ENCODE measurements at regions not wholly inside any gene's neighbourhood (a gene's known extent, or its start where the extent isn't known, plus 50 kb on each side); places are given as distances from the start of the nearest gene placed in this dataset.

DNA sequence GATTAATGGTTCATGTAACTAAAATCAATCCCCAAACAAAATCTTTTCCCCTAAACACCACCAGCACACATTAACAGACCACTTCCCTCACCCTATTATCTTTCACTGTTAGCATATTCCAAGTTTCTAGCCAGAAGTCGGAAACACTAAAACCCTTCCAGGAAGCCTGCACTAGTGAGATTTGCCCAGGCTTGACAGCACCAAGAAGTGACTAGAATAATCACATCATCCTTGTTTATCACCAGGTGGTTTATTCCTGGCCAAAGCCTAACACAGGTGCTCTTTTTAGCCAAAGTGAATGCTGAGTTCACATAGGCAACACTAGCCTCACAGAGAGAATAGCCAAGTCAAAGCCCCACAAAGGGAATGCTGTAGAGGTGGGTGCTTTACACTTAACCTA is 221.2 kb upstream of the HNRNPA3 start:
- TF ChIP-seq, protein P1, sequence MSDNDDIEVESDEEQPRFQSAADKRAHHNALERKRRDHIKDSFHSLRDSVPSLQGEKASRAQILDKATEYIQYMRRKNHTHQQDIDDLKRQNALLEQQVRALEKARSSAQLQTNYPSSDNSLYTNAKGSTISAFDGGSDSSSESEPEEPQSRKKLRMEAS (CRISPR knock-in tag; IDR thresholded peaks at IDR 0.05): no peak
- no peak for TF ChIP-seq NR2C2 (CRISPR knock-in tag; IDR thresholded peaks at IDR 0.05)
- TF ChIP-seq IRF2 (CRISPR knock-in tag; IDR thresholded peaks at IDR 0.05; ENCODE audit: borderline replicate concordance, low read depth): no peak
- TF ChIP-seq, protein P2, sequence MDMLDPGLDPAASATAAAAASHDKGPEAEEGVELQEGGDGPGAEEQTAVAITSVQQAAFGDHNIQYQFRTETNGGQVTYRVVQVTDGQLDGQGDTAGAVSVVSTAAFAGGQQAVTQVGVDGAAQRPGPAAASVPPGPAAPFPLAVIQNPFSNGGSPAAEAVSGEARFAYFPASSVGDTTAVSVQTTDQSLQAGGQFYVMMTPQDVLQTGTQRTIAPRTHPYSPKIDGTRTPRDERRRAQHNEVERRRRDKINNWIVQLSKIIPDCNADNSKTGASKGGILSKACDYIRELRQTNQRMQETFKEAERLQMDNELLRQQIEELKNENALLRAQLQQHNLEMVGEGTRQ (CRISPR knock-in tag; IDR thresholded peaks at IDR 0.05): no peak
- TF ChIP-seq TEAD1 (CRISPR knock-in tag; IDR thresholded peaks at IDR 0.05): no peak
- TF ChIP-seq, protein P3, sequence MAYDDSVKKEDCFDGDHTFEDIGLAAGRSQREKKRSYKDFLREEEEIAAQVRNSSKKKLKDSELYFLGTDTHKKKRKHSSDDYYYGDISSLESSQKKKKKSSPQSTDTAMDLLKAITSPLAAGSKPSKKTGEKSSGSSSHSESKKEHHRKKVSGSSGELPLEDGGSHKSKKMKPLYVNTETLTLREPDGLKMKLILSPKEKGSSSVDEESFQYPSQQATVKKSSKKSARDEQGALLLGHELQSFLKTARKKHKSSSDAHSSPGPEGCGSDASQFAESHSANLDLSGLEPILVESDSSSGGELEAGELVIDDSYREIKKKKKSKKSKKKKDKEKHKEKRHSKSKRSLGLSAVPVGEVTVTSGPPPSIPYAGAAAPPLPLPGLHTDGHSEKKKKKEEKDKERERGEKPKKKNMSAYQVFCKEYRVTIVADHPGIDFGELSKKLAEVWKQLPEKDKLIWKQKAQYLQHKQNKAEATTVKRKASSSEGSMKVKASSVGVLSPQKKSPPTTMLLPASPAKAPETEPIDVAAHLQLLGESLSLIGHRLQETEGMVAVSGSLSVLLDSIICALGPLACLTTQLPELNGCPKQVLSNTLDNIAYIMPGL (CRISPR knock-in tag; IDR thresholded peaks at IDR 0.05): no peak
- TF ChIP-seq CREM (CRISPR knock-in tag; IDR thresholded peaks at IDR 0.05): no peak
- TF ChIP-seq, protein P4, sequence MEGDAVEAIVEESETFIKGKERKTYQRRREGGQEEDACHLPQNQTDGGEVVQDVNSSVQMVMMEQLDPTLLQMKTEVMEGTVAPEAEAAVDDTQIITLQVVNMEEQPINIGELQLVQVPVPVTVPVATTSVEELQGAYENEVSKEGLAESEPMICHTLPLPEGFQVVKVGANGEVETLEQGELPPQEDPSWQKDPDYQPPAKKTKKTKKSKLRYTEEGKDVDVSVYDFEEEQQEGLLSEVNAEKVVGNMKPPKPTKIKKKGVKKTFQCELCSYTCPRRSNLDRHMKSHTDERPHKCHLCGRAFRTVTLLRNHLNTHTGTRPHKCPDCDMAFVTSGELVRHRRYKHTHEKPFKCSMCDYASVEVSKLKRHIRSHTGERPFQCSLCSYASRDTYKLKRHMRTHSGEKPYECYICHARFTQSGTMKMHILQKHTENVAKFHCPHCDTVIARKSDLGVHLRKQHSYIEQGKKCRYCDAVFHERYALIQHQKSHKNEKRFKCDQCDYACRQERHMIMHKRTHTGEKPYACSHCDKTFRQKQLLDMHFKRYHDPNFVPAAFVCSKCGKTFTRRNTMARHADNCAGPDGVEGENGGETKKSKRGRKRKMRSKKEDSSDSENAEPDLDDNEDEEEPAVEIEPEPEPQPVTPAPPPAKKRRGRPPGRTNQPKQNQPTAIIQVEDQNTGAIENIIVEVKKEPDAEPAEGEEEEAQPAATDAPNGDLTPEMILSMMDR (IDR thresholded peaks at IDR 0.05): no peak
- TF ChIP-seq, protein P5, sequence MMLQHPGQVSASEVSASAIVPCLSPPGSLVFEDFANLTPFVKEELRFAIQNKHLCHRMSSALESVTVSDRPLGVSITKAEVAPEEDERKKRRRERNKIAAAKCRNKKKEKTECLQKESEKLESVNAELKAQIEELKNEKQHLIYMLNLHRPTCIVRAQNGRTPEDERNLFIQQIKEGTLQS (CRISPR knock-in tag; conservative IDR thresholded peaks at IDR 0.05): no peak

All from WTC11 (cell line).